Skeletal muscle cell (primary cell): ENCODE measurements at regions not wholly inside any gene's neighbourhood (a gene's known extent, or its start where the extent isn't known, plus 50 kb on each side); places are given as distances from the start of the nearest gene placed in this dataset.

ENCODE experiments used
- DNase-seq: peaks from one replicate; pipeline ENCODE4 v3.0.0-alpha.2; 2010; ENCODE audit warnings: low read depth
- H3K4me3 ChIP-seq: 2 replicates; pipeline ENCODE4 v1.5.1; 2011; ENCODE audit warnings: low read depth, mild to moderate bottlenecking, control low read depth, low read length, moderate library complexity

DNA sequence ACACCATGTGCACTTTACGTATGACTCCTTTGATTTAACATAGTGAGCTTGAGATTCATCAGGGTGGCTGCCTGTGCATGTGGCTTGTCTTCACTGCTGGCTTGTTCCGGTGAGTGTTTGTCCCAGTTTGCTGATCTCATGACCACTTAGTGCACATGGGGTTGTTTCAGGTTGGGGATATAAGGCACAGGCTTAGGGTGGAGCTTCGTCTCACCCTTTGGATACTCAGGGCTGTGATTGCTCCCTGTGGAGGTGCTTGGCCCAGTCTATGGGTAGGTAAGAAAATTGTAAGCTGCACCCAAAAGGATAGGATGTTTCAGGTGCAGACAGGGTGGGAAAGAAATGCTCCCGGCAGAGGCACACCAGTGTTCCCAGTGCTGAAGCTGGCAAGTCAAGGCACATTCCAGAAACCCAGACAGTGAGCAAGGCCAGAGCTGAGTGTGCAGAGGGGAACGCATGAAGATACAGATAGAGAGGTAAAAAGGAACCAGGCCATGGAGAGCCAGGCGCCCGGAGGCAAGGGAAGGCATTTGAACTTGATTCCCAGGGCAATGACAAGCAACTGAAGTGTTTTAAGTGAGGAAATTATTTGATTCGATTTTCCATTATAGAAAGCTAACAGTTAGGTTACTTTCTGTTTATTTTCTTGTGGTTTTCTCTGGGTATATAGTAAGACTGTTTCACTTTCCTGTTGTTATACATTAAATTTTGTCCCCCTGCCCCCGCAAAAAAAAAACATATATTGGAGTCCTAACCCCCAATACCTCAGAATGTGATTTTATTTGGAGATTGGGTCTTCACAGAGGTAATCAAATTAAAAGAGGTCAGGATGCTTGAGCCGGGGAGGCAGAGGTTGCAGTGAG is 289.8 kb upstream of the KLF6 start:
- DNase-seq: no peak
- H3K4me3 ChIP-seq: no peak overlapping the region

DNA sequence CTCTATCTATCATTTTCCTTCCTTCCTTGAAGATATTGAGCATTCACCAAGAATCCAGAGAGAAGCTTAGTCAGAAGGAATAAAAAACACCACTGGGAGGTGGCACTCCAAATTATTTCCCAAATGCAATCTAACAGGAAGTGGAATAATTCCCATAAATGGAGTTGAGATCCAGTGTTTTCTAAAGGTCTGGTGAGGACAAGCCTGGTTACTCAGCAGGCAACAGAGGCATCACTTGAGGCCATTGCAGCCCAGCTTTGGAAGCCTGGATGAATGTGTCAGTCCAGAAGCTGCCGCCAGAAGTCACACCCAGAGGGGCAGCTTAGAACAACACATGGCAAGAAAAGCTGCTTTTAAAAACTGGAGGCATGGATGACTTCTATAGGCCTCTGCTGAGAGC is 288.9 kb upstream of the KLF6 start:
- no peak overlapping the region for H3K4me3 ChIP-seq
- DNase-seq: peak; percentile 60

DNA sequence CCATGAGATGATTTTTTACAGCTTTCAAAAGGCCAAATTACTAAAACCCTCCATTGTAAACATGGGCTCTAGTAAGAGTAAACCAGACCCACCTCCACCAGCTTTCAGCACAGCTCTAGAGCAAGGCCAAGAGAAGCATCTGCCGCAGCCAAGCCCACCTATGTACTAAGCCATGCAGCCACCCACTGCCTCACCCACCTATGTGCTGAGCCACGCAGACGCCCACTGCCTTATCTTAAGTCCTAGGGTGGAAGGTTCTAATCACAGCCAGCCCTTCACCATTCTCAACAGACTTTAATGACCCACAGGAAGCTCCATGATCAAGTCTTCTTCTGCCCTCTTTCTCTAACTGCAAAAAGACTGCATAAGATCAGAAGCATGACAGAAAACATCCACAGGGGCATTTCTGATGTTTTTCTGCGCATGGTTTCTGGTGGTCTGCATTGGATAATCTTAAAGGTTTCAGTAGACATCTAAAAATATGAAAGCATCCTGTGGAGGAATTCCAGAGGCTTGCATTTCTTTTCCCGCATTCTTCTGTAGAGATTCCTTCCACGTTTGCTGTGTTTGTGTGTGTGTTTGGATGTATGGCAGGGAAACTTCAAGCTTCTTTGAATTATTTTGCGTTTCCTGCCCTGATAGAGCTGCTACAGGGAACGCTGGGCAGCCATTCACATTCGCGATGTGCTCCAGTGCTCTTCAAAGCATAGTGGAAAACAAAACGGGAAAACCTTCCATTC is 286.1 kb upstream of the KLF6 start:
- no peak for DNase-seq
- no peak overlapping the region for H3K4me3 ChIP-seq

DNA sequence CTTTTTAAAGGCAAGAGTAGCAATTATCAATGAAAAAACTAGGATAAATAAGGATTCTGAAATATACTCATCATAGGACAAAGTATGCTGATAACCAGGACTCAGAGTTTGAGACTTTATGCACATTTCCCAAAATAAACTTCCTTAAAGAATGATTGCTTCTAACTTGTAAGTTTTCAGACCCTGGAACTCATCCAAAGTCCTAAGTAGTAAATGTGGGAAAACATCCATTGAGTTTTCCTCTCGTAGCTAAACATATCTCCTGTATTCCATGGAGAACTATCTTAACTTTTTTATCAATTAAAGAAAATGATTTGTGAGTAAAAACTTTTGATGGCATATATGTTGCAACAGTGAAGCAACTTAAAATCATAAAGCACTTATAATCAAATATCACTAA is 285.2 kb upstream of the KLF6 start:
- no peak for DNase-seq

DNA sequence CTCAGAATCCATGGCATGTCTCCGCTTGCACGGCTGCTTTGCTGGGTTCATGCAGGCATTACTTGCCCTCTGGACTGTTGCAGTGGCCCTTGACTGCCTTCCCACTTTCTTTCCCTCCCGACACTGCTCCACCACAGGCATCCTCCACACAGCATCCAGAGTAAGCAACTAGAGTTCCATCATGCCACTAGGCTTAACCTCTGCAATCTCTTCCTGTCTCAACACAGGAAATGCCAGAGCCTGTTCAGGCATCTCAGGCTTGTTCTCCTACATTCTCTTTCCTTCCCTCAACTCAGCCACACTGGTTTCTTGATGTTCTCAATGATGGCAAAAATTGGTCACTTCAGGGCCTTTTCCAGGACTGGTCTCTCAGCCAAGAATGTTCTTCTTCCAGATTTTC is 284.5 kb upstream of the KLF6 start:
- H3K4me3 ChIP-seq: no peak overlapping the region
- peak; percentile 25 for DNase-seq

More for the DNA sequence above, 285.2 kb upstream of the KLF6 start:
- H3K4me3 ChIP-seq: no peak overlapping the region

DNA sequence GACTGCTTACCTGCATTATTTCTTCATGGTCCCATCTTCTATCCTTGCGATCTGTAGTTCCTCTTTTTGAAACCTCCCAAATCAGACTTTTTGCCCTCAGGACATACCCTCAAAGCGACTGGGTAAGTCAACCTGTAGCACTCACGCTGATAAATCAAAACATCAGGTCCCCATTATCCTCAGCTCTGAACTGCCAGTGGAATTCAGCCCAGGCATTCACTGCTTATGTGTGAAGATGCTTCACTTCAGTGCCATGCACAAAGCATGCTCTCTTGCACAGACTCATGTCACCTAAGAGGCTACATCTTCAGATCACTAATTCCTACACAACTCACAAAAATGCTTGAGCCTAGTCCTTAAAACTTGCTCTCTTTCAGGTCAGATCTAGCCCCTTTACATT is 283.6 kb upstream of the KLF6 start:
- DNase-seq: no peak
- H3K4me3 ChIP-seq: no peak overlapping the region

DNA sequence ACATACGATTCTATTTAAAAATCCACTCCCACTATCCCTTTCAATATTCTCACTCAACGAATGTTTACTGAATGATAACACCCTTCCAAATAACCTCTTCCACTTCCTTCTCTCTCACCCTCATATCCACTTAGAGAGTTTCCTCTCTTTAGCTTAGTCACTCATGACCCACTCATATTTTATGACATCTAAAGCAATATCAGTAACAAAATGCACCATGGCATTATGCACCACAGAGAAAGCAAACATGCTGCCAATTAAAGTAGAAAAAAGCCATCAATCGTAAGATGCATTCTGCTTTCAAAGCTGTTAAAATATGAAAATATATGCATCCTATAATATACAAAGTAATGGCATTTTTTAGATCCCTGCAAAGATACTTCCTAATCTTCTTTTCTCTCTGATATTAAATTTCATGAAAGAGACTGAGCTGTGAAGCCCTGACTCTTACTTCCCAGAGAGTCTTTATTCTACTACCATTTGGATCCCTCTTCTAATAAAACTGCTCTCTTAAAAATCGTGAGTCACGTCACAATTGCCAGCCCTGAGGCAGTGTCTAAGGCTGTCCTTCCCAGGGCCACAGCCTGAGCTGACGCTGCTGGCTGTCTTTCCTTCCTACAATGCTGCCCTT is 283.0 kb upstream of the KLF6 start:
- DNase-seq: no peak

DNA sequence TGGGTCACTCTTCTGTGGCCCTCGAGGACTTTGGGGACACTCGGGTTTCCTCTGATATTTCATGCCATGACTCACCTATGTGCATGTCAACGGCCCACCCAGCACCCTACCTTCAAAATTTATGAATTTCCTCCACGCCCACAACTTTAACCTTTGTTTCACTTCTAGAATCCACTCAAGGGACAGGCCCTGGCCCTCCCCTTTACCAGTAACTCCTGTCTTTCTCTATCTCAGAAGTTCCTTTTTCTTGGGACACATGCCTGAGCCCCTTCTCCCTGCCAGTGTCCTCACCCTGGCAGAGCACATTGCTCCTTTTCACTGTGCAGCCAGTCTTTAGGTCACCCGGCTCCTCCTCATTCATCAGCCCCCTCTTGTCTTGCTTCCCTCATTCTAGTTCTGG is 282.5 kb upstream of the KLF6 start:
- DNase-seq: no peak
- H3K4me3 ChIP-seq: no peak overlapping the region

More for the DNA sequence above, 283.0 kb upstream of the KLF6 start:
- no peak overlapping the region for H3K4me3 ChIP-seq

DNA sequence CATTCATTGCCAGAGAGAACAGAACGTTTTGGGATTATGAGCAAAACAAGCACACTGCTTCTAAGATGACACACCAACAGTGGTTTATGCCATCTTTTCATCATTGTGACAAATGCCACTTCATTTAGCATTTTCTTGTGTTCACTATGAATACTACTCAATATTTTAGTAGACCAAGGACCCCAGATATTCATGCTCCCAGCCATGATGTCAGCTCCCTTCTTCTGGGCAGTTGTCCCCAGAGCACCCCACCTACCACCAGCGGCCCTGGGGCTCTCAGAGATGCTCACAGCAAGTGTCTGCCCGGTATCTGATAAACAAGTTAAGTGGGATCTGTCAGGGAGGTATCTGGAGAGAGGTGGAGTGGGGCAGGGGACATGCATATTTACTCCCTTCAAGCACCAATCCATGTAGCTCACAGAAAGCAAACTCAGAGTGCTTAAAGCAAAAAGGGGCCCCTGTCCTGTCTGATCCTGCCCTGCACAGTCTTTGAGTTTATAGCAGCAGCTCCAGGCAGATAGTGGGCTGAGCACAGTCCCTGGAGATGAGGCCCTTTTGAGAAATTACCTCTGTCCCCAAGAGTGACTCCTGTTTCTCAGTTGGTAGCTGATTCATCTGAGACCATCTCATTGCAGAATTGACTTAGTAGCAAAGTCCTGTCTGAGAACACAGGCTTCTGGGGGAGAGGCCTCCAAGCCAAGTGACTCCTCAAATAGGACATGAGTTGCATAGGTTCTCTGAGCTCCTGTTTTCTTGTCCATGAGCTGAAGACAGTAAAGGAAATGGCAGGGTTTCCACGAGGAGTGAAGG is 281.8 kb upstream of the KLF6 start:
- no peak for DNase-seq
- no peak overlapping the region for H3K4me3 ChIP-seq

DNA sequence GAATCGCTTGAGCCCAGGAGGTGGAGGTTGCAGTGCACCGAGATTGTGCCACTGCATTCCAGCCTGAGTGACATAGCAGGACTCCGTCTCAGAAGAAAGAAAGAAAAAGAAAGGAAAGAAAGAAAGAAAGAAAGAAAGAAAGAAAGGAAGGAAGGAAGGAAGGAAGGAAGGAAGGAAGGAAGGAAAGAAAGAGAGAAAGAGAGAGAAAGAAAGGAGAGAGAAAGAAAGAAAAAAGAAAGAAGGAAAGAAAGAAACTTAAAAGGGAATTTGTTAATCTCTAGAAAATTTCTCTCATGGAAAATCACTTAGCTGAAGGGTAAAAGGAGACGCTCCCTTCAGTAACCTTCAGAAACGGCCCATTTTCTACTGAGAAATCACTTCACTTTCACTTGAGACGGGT is 279.5 kb upstream of the KLF6 start:
- H3K4me3 ChIP-seq: no peak overlapping the region
- DNase-seq: no peak

DNA sequence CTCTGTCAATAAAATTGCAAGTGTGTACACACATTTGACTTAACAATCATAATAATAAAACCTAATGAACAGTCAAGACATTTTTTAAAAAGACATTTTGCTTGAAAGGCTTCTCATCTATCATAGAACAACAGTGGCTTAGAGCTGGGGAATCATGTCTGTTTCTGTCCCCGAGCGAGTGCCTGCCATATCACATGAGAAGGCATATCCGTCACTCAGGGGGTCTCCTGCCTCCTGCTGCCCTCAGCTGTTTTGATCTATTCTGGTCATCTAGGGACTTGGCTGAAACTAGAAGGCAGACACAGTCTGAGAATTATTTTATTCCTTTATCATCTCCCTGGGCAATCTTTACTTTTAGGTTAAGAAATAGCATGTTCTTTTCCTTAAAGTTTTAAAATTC is 278.7 kb upstream of the KLF6 start:
- no peak overlapping the region for H3K4me3 ChIP-seq
- DNase-seq: no peak

DNA sequence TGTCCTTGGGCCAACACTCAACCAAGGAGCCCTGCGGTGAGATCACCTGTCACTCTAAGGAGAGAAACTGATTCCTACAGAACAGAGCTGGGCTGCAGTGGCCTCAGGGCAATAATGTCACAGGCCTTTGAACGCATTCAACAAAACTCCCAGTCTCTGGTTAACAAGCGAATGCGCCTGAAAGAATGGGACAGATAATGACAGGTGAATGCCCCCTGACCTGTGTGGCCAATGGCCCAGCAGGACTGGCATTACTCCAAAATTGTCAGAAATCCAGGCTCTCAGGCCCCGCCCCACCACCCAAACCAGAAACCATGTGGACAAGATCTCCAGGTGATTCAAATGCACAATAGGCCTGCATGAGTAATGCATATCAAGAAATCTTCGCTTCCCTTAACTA is 277.7 kb upstream of the KLF6 start:
- DNase-seq: no peak
- H3K4me3 ChIP-seq: no peak overlapping the region

DNA sequence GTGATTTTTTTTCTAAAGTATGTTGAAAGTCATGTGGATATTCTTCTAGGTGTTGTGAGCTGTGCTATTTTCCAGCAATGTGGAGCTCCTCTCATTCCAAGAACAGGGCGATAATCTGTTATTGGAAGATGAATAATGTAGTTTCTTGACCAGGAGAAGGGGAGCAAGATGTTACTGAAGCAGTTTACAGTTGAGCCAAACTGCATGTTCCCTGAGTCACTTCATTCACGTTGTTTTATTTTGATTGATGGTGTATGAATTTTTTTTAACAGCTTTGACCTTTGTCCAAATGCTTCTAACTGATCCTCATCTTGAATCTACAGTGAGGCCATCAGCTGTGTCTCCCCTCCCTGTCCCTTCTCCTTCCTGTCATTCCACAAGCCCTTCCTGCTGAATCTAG is 277.1 kb upstream of the KLF6 start:
- no peak for DNase-seq
- no peak overlapping the region for H3K4me3 ChIP-seq

DNA sequence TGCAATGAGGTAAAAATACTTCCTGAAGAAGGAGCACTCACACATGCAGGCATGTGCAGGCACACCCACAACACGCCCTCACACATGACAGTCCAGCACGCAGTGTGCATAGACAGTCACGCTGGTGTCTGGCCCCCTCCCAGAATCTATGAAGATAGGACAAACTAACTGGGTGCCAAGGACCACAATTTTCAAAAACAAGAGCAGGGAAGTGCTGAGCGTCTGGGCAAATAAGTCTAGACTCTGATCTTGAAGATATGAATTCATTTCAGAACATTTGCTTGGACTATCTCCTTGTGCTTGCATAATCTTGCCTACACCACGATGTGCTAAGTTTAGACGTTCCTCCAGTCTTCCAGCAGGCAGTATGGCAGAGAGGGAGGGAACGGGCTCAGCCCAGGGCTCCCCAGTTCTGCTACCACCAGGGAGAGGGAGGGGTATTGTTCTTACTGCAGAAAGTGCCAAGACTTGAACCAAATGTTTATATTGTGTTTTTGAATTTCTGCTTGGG is 276.5 kb upstream of the KLF6 start:
- H3K4me3 ChIP-seq: no peak overlapping the region
- DNase-seq: no peak

DNA sequence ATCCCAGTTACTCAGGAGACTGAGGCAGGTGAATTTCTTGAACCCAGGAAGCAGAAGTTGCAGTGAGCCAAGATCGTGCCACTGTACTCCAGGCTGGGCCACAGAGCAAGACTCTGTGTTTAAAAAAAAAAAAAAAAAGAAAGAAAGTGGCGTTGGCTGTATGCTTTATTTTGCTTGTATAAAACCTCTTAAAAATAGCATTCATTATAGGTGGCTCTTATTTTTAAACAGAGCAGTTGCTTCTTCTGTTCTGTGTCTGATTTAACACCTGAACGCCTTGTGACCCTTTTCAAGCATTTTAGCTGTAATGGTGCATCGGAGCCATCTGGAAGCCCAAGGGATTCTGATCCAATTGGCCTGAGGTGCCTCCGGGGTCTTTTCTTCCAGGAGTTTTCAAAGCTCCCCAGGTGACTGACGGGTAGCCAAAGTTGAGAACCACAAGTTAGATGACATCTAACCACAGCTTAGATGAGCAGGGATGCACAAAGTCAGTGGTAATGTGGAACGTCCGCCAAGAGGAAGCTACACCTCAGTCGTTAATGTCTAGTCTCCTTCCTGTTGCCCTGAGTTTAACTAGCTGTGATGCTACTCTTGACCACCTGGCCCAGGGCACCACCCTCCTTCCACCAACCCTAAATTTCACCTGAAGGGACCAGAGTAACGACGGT is 274.6 kb upstream of the KLF6 start:
- no peak overlapping the region for H3K4me3 ChIP-seq
- no peak for DNase-seq

DNA sequence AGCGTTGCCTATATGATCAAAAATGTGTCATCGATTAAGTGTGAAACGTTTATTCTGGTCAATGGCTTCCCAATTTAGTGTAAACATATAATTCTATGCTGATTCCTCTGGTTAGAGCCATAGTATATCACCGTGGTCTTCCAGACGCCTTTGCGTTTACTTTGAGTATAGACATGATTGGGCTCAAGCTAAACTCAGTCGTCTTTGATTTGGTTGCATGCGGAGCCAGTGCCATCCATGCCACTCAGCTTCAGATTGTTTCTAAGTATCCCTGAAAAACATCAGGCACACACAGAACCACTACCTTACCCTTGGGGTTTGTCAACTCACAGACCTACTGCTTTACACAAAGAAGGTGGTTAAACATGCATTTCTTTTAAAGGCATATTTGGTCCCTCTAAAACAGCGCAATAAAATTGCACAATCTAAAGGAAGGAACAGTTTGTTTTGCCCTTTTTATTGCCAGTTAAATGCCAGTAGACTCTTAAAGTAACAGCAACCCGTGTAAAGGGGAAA is 273.6 kb upstream of the KLF6 start:
- DNase-seq: no peak
- no peak overlapping the region for H3K4me3 ChIP-seq

DNA sequence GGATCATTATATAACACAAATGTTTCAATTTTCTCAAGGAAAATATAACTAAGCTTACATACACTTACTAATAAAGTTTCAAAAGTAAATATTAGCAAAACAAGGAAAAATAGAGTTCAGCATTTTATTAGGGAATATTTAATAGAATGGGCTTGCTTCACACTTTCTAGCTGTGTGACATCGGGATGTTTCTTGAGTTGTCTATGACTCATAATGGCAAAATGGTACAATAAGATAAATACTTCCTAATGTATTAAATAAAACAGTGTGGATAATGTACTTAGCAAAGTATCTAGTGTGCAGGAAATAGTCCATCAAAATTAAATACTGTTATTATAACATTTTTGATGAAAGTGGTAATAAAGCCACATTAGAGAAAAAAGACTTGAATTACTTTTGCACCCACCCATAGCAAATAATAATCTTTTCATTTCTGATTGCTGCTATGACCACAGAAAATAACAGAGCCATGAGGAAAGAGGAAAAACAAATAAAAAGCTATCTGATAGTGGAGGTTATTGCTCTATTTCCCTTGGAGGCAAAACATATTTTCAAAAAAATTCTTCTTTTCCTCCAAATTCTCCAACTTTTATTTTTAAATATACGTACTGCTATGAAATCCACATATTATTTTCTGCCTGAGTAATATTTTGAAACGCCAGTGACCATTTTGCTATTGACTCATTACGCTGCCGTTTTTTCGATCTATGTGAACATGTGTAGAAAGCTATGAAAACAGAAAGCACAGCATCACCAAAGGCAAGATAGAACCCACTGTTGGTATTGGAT is 272.9 kb upstream of the KLF6 start:
- DNase-seq: no peak
- H3K4me3 ChIP-seq: no peak overlapping the region

DNA sequence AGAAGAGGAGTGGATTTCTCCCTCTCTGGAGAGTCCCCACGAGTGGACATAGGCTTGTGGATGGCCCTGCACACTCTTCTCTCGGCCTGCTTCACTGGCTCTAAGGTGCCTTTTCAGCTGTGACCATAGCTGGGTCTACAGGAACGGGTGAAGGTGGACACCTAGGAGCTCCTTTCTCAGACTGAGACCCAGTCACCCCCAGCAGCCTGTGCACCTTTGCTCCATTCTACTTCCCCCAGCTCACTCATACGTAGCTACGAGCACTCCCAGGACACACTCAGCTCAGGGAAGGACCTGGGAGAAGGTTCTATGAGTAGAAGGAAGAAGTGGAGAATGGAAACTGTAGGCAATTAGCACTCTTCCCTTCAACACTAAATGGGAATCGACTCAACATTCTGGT is 272.0 kb upstream of the KLF6 start:
- H3K4me3 ChIP-seq: no peak overlapping the region
- no peak for DNase-seq
